Renal cortical epithelial cell (primary cell): ENCODE measurements at regions not wholly inside any gene's neighbourhood (a gene's known extent, or its start where the extent isn't known, plus 50 kb on each side); places are given as distances from the start of the nearest gene placed in this dataset.
"Not testable (repeated sequence)": the region's sequence is repeated elsewhere in the genome, so short reads cannot be mapped to it uniquely, and the experiment has no call there.

Experiments
- DNase-seq: peaks from one replicate; pipeline ENCODE4 v3.0.0-alpha.2; 2011; ENCODE audit warnings: low read depth

- DNase-seq, result no peak
Measured at GRCh38 chr17:33562792-33563191, 269.7 kb upstream of the ASIC2 start.

DNA sequence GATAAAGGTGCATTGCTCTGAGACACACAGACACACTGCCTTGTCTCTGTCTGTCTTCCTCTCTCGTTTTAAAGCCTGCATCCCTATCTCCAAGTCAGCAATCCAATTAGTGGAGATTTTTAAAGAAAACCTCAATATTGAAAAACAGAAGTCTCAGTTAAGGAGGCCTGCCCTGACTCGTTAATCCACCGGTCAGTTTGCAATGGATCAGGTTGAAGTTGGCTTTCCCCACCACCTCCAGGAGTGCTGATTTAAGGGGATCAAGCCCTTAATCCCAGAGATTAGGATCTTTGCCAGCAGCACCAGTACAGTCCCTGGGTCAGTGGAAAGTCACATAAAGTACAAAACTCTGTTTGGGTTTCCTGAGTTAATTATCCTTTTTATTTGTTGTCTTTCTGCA, 271.1 kb upstream of the ASIC2 start:
- no peak for DNase-seq

GRCh38 chr17:33567223-33567622, 274.1 kb upstream of the ASIC2 start:
- DNase-seq, result no peak

DNA sequence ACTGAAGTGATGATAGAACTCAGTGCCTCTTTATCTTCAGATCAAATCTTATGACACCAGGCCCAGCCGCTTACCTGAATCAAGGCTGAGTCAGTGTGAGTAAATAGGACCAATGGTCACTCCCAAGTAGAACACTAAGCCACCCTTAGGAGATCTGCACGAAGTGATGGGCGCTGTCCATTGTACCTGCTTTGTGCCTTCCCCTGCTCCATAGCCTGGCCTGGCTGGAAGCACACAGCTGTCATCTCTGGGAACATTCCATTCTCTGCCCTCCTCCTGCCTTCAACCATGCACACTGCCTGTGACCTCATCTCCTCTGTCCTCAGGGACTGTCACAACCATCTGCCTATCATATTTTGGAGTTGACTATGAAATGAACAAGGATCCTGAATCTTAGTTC, 279.5 kb upstream of the ASIC2 start:
- DNase-seq, result no peak

- no peak for DNase-seq
Measured at GRCh38 chr17:33574942-33575445, 281.9 kb upstream of the ASIC2 start.

DNA sequence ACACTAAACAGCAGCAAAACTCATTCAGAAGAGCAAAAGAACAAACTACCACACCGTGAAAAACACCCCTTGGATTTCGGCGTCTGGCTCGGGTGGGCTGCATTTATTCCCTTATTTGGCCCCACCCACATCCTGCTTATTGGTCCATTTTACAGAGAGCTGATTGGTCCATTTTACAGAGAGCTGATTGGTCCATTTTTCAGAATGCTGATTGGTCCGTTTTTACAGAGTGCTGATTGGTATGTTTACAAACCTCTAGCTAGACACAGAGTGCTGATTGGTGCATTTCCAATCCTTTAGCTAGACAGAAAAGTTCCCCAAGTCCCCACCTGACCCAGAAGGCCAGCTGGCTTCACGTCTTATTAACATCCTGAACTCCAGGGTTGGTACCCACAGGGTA, 286.6 kb upstream of the ASIC2 start:
- not testable (repeated sequence) for DNase-seq

DNA sequence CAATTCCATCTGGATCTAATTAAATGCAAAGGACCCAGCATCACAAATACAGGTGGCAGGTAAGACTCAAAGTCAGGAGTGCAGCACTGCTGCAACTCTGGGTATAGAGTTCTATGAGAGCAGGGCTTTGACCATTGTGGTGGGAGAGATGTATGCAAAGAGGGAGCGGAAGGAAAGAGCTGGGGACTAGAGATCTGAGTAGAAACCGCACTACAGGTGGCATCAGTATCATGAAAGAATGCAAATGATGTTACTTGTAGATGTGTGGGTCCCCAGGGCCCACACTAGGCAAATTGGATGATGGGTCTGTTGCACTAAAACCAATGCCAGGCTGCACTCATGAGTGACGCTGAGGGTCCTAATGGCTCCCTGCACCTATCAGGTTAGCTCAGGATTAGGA, 287.1 kb upstream of the ASIC2 start:
- DNase-seq, result no peak

- DNase-seq, result no peak
Measured at GRCh38 chr17:33582661-33583060, 289.6 kb upstream of the ASIC2 start.

DNA sequence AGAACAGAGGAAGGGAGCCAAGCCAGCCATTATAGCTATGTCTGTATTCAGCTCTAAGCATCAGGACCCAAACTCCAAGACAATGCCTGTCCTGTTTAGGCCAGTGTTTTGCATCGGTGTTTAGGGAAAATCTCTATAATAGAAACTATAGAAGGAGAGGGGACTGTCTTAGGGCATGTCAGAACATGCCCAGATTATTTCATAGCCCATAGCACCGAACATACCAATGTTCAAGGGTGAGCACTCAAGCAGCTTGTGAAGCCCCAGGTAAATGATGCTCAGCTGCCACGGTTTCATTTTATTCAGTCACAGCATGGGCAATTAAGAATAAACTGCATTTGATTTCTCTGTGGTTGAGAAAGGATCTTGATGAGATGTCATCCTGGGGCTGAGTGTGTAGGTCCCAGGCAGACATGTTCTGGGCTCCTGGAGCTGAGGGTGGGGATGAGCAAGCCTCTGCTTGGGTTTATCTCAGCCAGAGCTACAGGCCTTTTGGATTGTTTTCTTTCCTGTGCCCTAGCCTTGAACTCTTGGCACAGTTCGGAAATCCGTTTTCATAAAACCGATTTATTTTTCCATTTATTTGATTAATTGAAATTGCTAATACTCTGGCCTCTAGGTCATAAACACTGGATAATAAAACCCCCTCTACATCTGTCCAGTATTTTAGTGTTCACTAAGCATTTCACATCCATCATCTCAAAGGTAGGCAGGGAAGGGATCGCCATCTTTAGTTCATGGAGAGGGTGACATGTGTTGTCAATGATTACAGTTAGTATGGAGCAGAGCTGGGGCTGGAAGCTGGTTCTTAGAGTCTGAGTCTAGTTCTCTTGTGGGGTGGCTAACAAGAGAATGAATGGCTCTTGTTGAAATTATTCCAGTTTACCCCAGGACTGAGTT, 290.7 kb upstream of the ASIC2 start:
- no peak for DNase-seq

DNA sequence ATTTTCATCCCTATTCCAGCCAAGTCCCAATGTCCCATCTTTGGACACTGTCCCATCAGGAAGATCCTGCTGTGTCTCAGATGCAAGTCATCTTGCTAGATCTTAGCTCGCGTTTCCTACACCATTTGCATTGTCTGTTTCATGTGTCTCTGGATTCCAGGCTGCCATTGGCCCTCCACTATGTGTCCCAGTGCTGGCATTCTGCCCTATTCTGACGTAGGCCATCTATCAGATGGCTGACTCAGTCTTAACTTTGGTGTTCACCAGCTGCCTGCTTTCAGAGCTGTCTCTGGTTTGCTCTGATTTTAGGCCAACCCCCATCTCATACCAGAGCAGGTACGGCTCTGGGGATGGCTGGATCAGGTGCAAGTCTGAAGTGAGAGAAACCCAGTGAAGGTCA, 300.9 kb upstream of the ASIC2 start:
- DNase-seq, result no peak

DNA sequence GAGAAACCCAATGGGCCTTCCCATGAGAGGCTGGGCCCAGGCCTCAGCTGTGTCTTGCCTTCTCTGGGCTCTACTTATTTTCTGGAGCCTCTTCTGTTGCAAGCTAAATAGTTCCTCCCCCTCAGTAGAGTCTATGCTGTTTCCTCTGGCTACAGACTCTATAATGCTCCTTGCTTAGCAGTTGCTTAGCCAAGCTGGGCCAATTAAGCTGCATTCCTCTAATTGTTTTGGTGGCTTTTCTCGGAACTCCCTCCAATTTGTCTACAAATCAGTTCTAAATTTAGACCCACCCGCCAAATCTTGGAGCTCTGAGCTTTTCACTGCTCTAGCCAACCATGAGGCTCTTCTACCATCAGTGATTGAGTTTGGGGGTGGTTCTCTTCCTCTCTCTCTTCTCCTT, 302.7 kb upstream of the ASIC2 start:
- no peak for DNase-seq

DNA sequence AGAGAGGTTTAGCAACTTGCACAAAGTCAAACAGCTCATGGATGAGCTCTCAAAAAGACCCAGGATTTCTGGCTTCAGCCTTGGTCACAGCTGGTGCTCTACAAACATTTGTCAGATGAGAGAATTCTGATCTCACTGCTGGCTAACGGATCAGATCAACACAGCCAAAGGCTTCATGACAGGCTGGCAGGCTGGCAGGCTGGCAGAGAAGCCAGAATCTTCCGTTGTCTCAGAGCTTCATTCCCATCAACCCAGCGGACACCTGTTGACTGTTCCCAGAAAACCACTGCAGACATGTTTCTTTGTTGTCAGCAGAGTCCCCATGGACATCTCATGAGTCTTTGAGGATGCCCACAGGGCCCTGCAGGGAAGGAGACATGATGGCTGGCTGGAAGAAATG, 303.8 kb upstream of the ASIC2 start:
- DNase-seq, result no peak

DNA sequence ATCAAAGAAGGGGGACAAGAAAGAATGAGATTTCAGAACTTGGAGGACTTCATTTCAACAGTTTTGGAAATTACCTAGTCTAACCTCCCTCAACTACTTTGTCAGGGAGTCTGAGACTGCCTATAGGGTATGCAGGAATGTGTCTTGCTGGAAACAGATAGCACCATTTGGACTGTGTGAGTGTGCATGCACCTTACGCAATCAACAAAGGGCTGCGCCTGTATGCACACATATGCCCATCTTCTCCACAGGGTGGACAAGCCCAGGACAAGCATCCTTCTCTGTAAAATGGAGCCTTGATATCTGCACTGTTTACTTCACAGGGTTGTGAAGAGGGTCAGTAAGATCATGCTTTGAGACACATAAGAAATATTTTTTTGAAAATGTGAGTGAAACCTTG, 305.7 kb upstream of the ASIC2 start:
- no peak for DNase-seq

- no peak for DNase-seq
Measured at GRCh38 chr17:33602981-33603380, 309.9 kb upstream of the ASIC2 start.

DNA sequence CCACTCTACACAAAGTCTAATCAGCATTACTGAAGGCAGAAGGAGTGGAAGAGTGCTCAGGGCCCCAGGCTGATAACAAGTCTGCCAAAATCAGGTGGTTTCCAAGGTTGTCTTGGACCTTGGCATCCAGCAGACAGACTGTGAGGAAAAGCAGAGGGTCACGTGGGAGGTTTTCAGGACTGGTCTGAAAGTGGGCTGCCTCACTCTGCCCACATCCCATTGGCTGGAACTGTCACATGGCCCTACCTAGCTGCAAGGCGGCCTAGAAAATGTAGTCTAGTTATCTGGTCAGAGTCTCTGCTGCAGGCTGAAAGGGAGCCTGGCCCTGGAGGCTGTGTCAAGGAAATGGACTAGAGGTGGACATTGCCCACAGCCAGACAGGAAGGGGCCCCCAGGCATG, 310.7 kb upstream of the ASIC2 start:
- DNase-seq, result no peak

DNA sequence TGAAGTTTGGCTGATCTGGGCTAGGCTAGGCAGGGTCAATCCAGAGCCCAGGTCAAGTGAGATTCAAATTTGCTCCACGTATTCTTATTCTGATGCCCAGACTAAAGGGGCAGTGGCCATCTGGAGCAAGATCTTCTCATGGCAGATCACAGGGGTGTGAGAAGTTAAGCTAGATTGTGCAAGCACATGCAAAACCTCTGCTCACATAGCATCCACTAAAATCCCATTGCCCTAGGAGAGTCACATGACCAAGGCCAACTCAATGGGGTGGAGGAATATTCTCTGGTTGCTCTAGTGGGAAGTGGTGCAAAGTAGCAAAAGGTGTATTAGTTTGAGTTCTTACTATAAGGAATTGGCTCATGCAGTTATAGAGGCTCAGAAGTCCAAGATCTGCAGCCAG, 318.4 kb upstream of the ASIC2 start:
- DNase-seq, result no peak

GRCh38 chr17:33615861-33616260, 322.8 kb upstream of the ASIC2 start:
- DNase-seq, result no peak

DNA sequence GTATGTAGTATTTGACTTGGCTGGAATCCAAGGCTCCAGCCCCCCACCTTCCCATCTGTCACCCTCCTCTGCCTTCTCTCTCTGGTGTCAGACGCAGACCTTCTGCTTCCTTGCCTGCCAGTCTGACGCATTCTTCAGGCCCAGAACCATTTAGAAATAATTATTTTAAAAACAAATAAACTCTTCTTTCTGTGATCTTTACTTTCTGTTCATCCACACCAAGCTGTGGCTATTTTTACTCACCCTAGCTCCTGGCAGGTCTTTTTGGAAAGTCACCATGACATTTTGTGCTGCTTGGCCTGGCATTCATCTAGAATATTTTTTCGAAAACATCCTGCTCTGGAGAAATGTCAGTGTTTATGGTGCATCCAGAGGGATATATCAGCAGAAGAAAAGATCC, 330.7 kb upstream of the ASIC2 start:
- DNase-seq, result no peak

DNA sequence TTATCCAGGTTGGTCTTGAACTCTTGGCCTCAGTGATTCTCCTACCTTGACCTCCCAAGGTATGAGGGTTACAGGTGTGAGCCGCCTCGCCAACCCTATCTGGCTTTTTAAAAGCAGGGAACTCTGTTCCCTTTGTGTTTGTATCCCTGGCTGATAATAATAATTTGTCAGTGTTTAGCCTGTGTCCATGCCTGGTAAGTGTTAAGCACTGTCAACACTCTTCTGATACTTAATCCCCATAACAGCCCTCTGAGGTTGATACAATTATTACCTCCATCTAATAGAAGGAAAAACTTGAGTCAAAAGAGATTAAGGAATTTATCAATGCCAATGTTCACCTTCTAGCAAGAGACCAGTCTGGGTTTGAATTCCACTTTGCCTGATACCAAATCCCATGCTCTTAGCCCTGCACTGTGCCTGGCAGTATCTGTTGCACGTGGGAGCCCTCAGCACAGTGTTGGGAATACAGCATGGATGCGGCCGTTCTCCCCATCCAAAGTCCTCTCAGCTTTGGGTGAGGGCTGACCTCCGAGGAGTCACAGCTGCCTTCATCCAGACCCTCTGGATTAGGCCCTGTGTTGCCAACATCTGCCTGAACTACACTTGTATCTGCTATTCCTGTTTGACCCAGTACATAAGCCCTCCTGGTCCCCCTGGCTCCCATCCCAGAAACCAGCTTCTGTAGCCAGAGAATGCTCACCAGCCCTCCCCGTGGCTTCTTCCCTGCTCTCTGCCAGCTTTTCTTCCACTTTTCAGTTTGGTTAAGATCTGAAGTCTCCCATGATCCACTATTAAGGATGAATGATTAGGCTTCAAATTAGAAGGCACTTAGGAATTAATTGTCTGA, 335.6 kb upstream of the ASIC2 start:
- DNase-seq, result no peak

DNA sequence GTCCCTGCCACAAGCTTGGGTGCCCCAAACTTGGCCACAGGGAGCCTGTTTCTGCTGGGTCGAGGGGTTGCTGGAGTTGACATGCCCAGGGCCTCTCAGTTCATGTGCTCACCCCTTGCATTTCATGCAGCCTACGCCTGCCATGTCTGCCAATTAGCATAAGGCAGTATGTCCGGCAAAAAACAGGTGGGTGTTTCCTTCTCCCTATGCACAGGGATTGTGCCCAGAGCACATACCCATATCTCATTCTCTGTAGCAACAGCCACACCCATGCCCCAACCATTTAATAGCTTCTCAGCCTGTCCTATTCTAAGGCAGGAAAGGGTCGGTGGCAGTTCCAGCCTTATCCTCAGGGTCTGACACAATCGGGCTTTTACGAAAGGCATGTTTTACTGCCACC, 340.4 kb upstream of the ASIC2 start:
- DNase-seq, result no peak

DNA sequence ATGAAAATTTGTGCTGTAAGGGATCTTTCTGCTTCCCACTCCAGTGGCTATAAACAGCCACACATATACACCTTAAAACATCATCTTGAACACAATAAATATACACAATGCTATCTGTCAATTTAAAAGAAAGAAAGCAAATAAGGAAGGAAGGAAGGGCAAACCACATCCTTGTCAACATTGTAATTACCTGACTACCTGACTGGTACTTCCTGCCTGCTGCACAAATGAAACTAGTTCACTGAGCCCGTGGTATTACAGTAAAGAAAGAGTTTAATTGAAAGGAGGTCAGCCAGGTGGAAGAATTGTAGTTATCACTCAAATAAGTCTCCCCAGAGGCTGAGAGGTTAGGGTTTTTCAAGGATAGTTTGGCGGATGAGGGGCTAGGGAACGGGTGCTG, 344.4 kb upstream of the ASIC2 start:
- no peak for DNase-seq

DNA sequence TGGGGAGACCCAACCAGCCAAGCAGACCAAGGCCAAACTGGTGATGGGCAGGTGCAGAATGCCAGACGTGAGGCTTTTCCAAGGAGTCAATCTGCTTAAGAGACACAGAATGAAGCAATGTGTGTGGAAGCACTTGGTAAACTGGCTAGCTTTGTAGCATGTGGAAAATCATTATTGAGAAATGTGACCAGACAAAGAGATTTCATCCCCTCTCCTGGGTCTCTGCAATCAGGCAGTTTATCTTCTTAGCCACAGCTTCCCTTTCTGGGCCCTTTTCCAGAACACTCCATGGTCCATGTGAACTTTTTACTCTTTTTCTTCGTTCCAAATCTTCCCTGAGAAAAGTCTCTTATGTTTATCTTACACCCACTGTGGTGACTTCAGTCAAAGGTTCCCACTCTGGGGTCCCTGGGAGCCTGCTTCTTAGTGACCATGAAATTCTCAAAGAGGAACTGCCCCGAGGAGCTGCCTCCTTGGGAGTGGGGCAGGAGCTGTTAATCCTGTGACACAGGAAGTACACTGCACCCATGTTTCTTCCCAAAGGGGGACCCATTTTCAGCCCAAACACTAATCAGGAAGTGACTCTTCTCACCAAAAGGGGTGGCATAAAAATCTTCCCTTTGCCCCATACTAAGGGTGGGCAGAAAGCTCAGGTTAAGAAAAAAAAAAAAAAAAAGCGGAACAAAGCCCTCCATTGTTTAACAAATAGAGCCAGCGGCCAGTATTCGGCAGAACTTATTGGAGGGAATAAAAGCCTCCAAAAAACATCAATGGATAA, 346.2 kb upstream of the ASIC2 start:
- no peak for DNase-seq
